ENCODE measurements at regions not wholly inside any gene's neighbourhood (a gene's known extent, or its start where the extent isn't known, plus 50 kb on each side); places are given as distances from the start of the nearest gene placed in this dataset.

DNA sequence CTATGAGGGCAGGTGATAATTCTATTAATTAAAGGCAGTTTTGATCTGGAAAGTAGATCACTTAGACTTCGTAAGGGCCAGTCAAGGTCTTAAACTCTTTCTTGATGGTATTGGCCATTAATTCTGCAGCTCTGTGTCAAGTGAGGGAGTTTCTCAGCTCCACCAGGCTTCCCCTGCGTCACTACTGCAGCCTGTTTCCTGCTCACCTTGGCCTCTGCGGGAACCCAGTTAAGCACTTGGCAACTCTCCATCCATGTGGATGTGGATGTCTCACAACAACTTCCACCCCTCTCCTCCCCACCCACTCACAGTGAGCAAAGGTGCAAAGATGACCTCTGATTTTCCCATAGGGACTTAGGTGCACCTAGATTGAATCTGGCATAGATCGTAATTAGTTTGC lies 191.6 kb downstream of the PLK2 start (continued):
- no peak for TF ChIP-seq GTF2F1 (IDR thresholded peaks at IDR 0.05; ENCODE audit: borderline replicate concordance, low read depth, low read length)
- TF ChIP-seq POU5F1 (IDR thresholded peaks at IDR 0.05; ENCODE audit: low read depth, low read length): no peak
- TF ChIP-seq CBX8 (IDR thresholded peaks at IDR 0.05; ENCODE audit: borderline replicate concordance, low read depth, low read length): no peak
- no peak for TF ChIP-seq SIN3A (conservative IDR thresholded peaks at IDR 0.05 in 1 of 2, IDR thresholded peaks at IDR 0.05 in 1 of 2; ENCODE audit: low read depth in 1 of 2, low read length in 2 of 2)
- no peak for TF ChIP-seq HDAC6 (IDR thresholded peaks at IDR 0.05; ENCODE audit: low read depth, low read length)
- no peak for TF ChIP-seq USF2 (IDR thresholded peaks at IDR 0.05; ENCODE audit: low read length)
- no peak for TF ChIP-seq POLR2AphosphoS5 (IDR thresholded peaks at IDR 0.05; ENCODE audit: low read depth, low read length)
- no peak for TF ChIP-seq RFX5 (IDR thresholded peaks at IDR 0.05; ENCODE audit: borderline replicate concordance, low read depth, low read length)
- TF ChIP-seq CHD2 (IDR thresholded peaks at IDR 0.05; ENCODE audit: low read length): no peak
- TF ChIP-seq JUN (IDR thresholded peaks at IDR 0.05; ENCODE audit: low read depth, low read length): no peak
- no peak for TF ChIP-seq CTBP2 (IDR thresholded peaks at IDR 0.05; ENCODE audit: borderline replicate concordance, insufficient read depth, insufficient read length, low read length)
- TF ChIP-seq SUZ12 (IDR thresholded peaks at IDR 0.05; ENCODE audit: low read length): no peak

All from H1 (cell line).